ENCODE measurements at regions not wholly inside any gene's neighbourhood (a gene's known extent, or its start where the extent isn't known, plus 50 kb on each side); places are given as distances from the start of the nearest gene placed in this dataset.
A peak's percentile ranks its signal among the peaks of the same experiment; 100 is the strongest.

DNA sequence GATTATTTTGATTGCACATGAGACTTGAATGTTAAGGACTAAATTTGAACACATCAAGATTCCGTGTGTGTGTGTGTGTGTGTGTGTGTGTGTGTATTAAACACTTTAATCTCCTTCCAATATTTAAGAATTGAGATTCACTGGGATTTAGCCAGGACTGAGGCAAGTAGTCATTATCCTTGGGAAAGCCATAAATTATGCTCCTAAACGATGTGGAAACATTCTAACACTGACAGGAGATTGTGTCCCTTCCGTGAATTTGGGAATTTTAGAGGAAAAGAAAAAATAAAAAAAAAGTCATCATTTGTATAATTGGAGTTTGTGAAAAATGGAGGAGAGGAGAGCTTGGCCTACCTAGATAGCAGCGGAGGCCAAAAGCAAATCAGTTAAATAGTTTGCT is 212.9 kb downstream of the DUSP6 start:
- H3K27ac ChIP-seq (ENCODE audit: low read depth in 2 of 2, low read length in 1 of 2), result no peak overlapping the region
- H3K9me3 ChIP-seq (ENCODE audit: control insufficient read depth in 2 of 2, insufficient read depth in 1 of 2, low read depth in 1 of 2, low read length in 1 of 2), result no peaks in the 10 kb centered on the region
- no peaks in the 10 kb centered on the region for H3K4me1 ChIP-seq (ENCODE audit: control insufficient read depth in 2 of 2, insufficient read depth in 2 of 2, low read length in 1 of 2)
- WGBS, 2 donors, result 82 to 85% methylated on average over 4 of the region's 4 CpGs
- H3K27me3 ChIP-seq (ENCODE audit: control insufficient read depth in 1 of 2, insufficient read depth in 2 of 2, low read length in 2 of 2), result no peaks in the 10 kb centered on the region
- H3K4me3 ChIP-seq (ENCODE audit: low read depth in 1 of 2, low read length in 2 of 2), result no peak overlapping the region
- no peaks in the 10 kb centered on the region for H3K36me3 ChIP-seq (ENCODE audit: control insufficient read depth in 2 of 2, insufficient read depth in 2 of 2, low read length in 1 of 2)

DNA sequence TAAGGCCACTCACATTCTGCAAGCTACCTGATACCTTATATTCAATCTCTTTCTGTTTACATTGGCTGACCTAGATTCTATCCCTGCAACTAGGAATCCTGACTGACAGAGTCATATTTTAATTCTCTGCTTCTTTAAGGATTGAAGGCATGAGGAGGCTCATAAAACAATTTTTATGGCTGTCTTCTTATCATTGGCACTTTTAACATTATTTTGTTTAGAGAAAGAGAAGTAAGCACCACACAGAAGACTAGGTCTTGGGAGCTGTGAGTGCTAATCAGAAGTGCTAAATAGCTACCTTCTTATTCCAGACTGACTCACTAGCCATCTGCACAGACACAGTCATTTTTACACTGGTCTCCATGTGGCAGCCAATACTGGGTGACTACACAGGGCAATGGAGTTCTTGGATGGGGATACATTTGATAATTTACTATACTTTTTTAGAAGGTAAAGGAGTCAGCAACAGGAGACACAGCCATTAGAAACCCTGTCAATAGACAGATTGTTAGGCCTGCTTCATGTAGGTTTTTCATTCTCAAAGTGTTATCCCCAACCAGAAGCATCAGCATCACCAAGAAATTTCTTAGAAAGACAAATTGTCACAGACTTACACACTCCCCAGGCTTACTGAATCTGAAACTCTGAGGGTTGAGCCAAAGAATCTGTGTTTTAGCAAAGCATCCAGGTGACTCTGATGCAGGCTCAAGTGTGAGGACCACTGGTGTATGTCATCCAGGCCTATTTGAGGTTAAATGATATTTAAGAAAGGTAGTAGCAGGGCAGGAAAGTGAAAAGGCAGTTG is 214.1 kb downstream of the DUSP6 start:
- Histone ChIP-seq H3K4me1 (ENCODE audit: control insufficient read depth in 2 of 2, insufficient read depth in 2 of 2, low read length in 1 of 2) (no peaks in the 10 kb centered on the region), H3K9me3 (ENCODE audit: control insufficient read depth in 2 of 2, insufficient read depth in 1 of 2, low read depth in 1 of 2, low read length in 1 of 2) (no peaks in the 10 kb centered on the region), H3K27me3 (ENCODE audit: control insufficient read depth in 1 of 2, insufficient read depth in 2 of 2, low read length in 2 of 2) (no peaks in the 10 kb centered on the region), H3K36me3 (ENCODE audit: control insufficient read depth in 2 of 2, insufficient read depth in 2 of 2, low read length in 1 of 2) (no peaks in the 10 kb centered on the region), H3K27ac (ENCODE audit: low read depth in 2 of 2, low read length in 1 of 2) (no peak overlapping the region), H3K4me3 (ENCODE audit: low read depth in 1 of 2, low read length in 2 of 2) (no peak overlapping the region)

DNA sequence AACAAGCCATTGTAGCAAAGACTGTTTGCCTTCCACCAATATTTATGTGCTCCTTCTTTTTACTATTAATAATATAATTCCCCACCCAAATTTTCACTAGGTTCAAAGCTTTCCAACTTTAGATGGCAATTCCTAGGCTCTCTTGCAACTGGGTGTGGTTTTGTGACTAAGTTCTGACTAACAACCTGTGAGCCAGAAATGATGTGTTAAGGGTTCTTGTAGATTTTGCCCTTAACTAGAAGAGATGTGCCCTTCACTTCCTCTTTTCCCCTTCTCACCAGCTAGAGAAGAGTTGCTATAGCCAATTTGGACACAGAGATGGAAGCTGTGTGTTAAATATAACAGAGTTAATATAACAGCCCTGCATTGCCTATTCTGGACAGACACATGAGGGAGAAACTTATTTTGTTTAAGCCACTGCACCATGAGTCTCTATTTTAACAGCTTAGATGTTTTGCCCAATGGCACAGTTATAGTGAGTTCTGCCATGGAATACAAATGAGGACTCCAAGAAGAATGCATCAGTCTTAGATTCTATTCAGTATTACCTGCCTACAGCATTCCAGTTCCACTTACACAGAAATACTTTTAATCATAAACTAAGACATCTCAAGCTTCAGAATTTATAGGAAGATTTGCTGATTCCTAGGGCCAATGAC is 216.2 kb downstream of the DUSP6 start:
- H3K36me3 ChIP-seq (ENCODE audit: control insufficient read depth in 2 of 2, insufficient read depth in 2 of 2, low read length in 1 of 2), result no peaks in the 10 kb centered on the region
- no peak overlapping the region for H3K4me3 ChIP-seq (ENCODE audit: low read depth in 1 of 2, low read length in 2 of 2)
- no peaks in the 10 kb centered on the region for H3K27me3 ChIP-seq (ENCODE audit: control insufficient read depth in 1 of 2, insufficient read depth in 2 of 2, low read length in 2 of 2)
- no peaks in the 10 kb centered on the region for H3K9me3 ChIP-seq (ENCODE audit: control insufficient read depth in 2 of 2, insufficient read depth in 1 of 2, low read depth in 1 of 2, low read length in 1 of 2)
- no peaks in the 10 kb centered on the region for H3K4me1 ChIP-seq (ENCODE audit: control insufficient read depth in 2 of 2, insufficient read depth in 2 of 2, low read length in 1 of 2)
- no peak overlapping the region for H3K27ac ChIP-seq (ENCODE audit: low read depth in 2 of 2, low read length in 1 of 2)

DNA sequence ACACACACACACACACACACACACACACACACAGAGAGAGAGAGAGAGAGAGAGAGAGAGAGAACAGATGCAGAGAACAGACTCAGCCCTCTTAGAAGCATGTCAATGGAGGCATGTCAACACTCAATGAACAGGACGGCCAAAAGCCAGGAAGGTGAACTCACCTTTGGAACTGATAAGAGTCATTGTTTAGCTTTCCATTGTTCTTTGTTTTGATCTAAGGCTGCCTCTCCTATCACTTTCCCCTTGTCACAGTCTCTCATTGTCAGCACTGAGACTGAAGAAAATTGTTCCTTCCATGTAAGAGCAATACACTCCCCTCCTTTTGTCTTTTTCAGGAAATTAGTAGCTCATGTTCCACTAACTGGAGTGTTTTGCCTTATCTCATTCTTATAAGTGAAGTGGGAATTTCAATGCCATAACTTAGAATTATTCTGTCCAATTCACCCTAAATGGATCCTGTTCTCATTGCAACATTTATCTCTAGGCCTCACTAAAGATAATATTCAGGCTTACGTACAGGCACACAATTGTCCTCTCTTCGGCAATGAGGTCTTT is 218.0 kb downstream of the DUSP6 start:
- Histone ChIP-seq H3K27ac (ENCODE audit: low read depth in 2 of 2, low read length in 1 of 2) (no peak overlapping the region), H3K9me3 (ENCODE audit: control insufficient read depth in 2 of 2, insufficient read depth in 1 of 2, low read depth in 1 of 2, low read length in 1 of 2) (no peaks in the 10 kb centered on the region), H3K4me3 (ENCODE audit: low read depth in 1 of 2, low read length in 2 of 2) (no peak overlapping the region), H3K36me3 (ENCODE audit: control insufficient read depth in 2 of 2, insufficient read depth in 2 of 2, low read length in 1 of 2) (no peaks in the 10 kb centered on the region), H3K4me1 (ENCODE audit: control insufficient read depth in 2 of 2, insufficient read depth in 2 of 2, low read length in 1 of 2) (no peaks in the 10 kb centered on the region), H3K27me3 (ENCODE audit: control insufficient read depth in 1 of 2, insufficient read depth in 2 of 2, low read length in 2 of 2) (no peaks in the 10 kb centered on the region)
- 77 to 86% methylated on average over 3 of the region's 3 CpGs for WGBS, 2 donors

DNA sequence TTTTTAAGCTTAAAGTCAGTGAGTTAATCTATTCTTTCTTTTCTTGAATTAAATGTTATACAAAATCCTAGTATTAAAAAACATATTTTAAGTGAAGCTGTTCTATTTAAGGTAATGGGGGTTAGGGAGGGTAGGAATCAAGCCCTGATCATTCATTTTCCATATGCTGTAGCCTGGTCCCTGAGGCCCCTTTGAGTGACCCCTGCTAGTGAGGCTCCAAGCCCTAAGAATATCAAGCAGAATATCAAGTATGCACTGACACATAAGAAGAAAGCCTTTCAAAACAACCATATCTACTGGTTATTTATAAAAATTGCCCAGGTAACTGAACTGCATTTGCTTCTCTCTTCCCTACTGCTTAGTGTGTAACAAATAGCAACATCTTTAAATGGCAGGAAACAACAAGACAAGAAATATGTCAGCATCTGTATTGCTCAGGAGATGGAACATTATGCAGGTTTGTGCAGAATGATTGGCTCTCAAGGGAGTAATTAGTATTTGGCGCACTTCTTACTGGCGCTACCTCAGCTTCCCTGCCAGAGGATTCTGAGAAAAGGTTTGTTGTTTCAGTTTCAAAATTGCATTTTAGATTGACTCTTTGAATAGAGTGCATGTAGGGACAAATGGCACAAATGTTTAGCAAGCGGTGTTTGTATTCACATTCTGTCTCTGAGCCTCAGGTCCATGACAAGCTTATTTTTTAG is 223.0 kb downstream of the DUSP6 start:
- Histone ChIP-seq H3K27ac (ENCODE audit: low read depth in 2 of 2, low read length in 1 of 2) (no peak overlapping the region), H3K4me3 (ENCODE audit: low read depth in 1 of 2, low read length in 2 of 2) (no peak overlapping the region), H3K9me3 (ENCODE audit: control insufficient read depth in 2 of 2, insufficient read depth in 1 of 2, low read depth in 1 of 2, low read length in 1 of 2) (no peaks in the 10 kb centered on the region), H3K4me1 (ENCODE audit: control insufficient read depth in 2 of 2, insufficient read depth in 2 of 2, low read length in 1 of 2) (no peaks in the 10 kb centered on the region), H3K27me3 (ENCODE audit: control insufficient read depth in 1 of 2, insufficient read depth in 2 of 2, low read length in 2 of 2) (no peaks in the 10 kb centered on the region), H3K36me3 (ENCODE audit: control insufficient read depth in 2 of 2, insufficient read depth in 2 of 2, low read length in 1 of 2) (no peaks in the 10 kb centered on the region)
- WGBS, 2 donors, result 74% methylated on average over 3 of the region's 3 CpGs

DNA sequence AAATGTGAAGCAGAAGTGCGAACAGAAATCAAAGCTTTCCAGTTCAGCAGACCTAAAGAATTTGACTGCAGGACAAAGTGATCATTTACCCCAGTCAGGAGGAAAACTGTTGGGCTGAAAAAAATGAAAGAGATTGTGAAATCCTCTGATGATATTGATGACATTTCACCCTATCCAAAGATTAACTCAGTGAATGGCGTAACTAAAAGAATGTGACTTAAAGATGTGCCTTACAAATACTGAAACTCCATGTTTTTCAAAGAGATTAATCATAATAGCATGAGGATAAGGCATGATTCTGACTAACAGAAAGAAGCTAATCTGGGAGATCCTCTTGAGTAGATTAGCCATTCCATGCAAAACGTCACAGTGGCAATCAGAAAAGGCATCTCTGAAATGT is 225.6 kb downstream of the DUSP6 start:
- H3K9me3 ChIP-seq (ENCODE audit: control insufficient read depth in 2 of 2, insufficient read depth in 1 of 2, low read depth in 1 of 2, low read length in 1 of 2), result no peaks in the 10 kb centered on the region
- WGBS, 2 donors, result 80 to 82% methylated on average over 3 of the region's 3 CpGs
- no peaks in the 10 kb centered on the region for H3K27me3 ChIP-seq (ENCODE audit: control insufficient read depth in 1 of 2, insufficient read depth in 2 of 2, low read length in 2 of 2)
- H3K4me1 ChIP-seq (ENCODE audit: control insufficient read depth in 2 of 2, insufficient read depth in 2 of 2, low read length in 1 of 2), result no peaks in the 10 kb centered on the region
- no peak overlapping the region for H3K4me3 ChIP-seq (ENCODE audit: low read depth in 1 of 2, low read length in 2 of 2)
- no peak overlapping the region for H3K27ac ChIP-seq (ENCODE audit: low read depth in 2 of 2, low read length in 1 of 2)
- H3K36me3 ChIP-seq (ENCODE audit: control insufficient read depth in 2 of 2, insufficient read depth in 2 of 2, low read length in 1 of 2), result no peaks in the 10 kb centered on the region

DNA sequence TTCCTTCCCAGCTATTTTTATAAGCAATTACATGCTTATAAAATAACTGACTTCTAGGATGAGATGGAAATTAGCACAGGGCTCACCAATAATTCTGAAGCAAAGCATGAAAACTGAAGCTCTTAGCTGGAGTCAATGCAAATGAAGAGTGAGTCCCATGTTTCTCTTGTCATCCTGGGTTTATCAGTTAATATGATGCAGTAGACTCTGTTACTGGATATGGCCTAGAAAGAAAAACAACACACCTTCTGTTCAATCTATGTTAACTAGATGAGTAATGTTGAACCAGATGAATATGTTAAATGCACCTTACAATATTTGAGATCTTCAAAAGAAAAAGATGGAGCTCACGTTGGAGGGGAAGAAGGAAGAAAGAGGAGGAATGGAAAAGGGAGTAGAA is 229.4 kb downstream of the DUSP6 start:
- Histone ChIP-seq H3K36me3 (ENCODE audit: control insufficient read depth in 2 of 2, insufficient read depth in 2 of 2, low read length in 1 of 2) (no peaks in the 10 kb centered on the region), H3K27ac (ENCODE audit: low read depth in 2 of 2, low read length in 1 of 2) (no peak overlapping the region), H3K4me1 (ENCODE audit: control insufficient read depth in 2 of 2, insufficient read depth in 2 of 2, low read length in 1 of 2) (no peaks in the 10 kb centered on the region), H3K9me3 (ENCODE audit: control insufficient read depth in 2 of 2, insufficient read depth in 1 of 2, low read depth in 1 of 2, low read length in 1 of 2) (no peaks in the 10 kb centered on the region), H3K27me3 (ENCODE audit: control insufficient read depth in 1 of 2, insufficient read depth in 2 of 2, low read length in 2 of 2) (no peaks in the 10 kb centered on the region), H3K4me3 (ENCODE audit: low read depth in 1 of 2, low read length in 2 of 2) (no peak overlapping the region)
- 94 to 96% methylated on average over 1 of the region's 1 CpG for WGBS, 2 donors

DNA sequence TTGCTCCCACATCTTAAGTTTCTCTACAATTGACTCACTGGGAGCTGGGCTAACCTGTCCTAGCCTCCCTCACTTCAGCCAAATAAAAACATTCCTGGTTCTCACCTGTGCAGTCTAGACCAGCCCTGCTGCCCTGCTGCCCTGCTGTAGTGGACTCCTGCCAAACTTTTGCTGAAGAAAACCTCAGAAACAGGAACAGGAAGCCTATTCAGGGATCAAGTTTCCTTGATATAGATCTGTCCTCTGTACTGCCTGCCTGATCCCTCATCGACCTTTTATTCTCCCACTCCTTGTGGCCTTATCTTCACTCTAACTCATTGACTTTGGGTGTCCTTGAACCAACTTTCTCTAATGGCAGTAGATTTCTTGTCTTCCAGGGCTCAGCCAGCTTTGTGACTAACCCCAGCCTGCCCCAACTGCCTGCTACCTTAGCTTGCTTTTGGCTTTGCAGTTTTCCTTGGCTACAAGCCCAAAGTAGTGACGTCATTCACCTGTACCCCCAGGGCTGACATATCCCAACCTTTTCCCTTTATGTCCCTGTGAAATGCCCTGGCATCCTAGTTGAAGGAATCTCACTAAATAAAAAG is 234.8 kb downstream of the DUSP6 start:
- Histone ChIP-seq H3K27me3 (ENCODE audit: control insufficient read depth in 1 of 2, insufficient read depth in 2 of 2, low read length in 2 of 2) (no peaks in the 10 kb centered on the region), H3K27ac (ENCODE audit: low read depth in 2 of 2, low read length in 1 of 2) (peak overlapping the region in 1 of 2 donors; percentile 63), H3K36me3 (ENCODE audit: control insufficient read depth in 2 of 2, insufficient read depth in 2 of 2, low read length in 1 of 2) (no peaks in the 10 kb centered on the region), H3K4me3 (ENCODE audit: low read depth in 1 of 2, low read length in 2 of 2) (no peak overlapping the region), H3K9me3 (ENCODE audit: control insufficient read depth in 2 of 2, insufficient read depth in 1 of 2, low read depth in 1 of 2, low read length in 1 of 2) (no peaks in the 10 kb centered on the region), H3K4me1 (ENCODE audit: control insufficient read depth in 2 of 2, insufficient read depth in 2 of 2, low read length in 1 of 2) (no peaks in the 10 kb centered on the region)
- 19 to 23% methylated on average over 2 of the region's 2 CpGs for WGBS, 2 donors

DNA sequence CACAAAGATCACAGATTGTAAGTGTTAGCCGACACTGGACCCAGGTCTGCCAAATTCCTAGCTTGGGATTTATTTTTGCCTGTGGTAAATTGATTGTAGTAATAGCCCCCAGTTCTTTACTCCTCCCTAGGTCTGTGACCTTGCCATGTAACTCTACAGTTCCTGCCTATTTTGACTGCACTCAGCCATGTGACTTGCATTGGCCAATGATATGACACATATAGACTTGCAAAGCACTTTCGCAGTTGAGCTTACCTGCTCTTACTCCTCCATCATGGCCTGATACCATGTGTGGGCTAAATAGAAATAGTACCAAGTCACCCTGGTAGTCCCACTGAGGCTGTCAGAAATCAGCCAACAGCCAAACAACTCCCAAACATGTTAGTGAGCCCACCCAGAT is 240.3 kb downstream of the DUSP6 start:
- Histone ChIP-seq H3K9me3 (ENCODE audit: control insufficient read depth in 2 of 2, insufficient read depth in 1 of 2, low read depth in 1 of 2, low read length in 1 of 2) (no peaks in the 10 kb centered on the region), H3K27me3 (ENCODE audit: control insufficient read depth in 1 of 2, insufficient read depth in 2 of 2, low read length in 2 of 2) (no peaks in the 10 kb centered on the region), H3K4me1 (ENCODE audit: control insufficient read depth in 2 of 2, insufficient read depth in 2 of 2, low read length in 1 of 2) (no peaks in the 10 kb centered on the region), H3K36me3 (ENCODE audit: control insufficient read depth in 2 of 2, insufficient read depth in 2 of 2, low read length in 1 of 2) (no peaks in the 10 kb centered on the region), H3K4me3 (ENCODE audit: low read depth in 1 of 2, low read length in 2 of 2) (no peak overlapping the region), H3K27ac (ENCODE audit: low read depth in 2 of 2, low read length in 1 of 2) (no peak overlapping the region)
- 98 to 100% methylated on average over 2 of the region's 2 CpGs for WGBS, 2 donors
